HPDE6-E6E7 (cell line): ENCODE measurements at regions not wholly inside any gene's neighbourhood (a gene's known extent, or its start where the extent isn't known, plus 50 kb on each side); places are given as distances from the start of the nearest gene placed in this dataset.

Experiments
- DNase-seq: peaks from one replicate; pipeline ENCODE4 v3.0.0; 2011; ENCODE audit warnings: missing footprints; ENCODE audit errors: extremely low spot score

DNA sequence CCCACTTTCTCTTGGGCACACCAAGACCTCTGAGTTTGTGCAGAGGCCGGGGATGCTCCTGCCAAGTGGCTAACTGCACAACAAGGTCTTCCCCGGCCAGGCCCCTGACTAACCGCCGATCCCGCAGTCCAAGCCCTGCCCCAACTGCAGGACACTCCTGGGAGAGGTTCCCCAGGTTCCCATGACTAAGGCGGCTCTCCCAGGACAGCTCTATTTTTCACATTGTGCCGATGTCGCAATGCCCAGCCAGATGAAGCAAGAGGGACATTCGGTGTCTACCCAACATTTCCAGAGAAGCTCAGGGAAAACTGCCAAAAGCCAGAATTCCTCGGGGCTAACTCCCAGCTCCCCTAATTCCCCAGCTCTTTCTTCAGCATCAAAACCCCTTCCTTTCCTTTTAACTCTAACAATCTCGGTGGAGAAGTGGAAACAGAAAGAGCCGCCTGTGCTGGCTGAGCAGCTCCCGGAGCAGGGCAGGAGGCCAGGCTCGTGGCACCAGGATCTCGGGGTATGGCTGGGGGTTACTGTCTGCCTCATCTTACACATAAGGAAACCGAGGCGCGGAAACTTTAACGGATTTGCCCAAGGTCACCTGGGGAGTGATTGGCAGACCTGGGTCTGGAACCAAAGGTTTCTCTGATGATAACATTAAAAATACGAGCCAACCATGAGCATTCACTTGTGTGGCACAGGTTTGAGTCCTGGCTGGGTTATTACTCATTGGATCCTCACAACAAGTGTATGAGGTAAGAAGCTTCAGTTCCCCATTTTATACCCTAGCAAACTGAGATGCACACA lies 318.2 kb downstream of the BCL11B start:
- peak; percentile 45 for DNase-seq

DNA sequence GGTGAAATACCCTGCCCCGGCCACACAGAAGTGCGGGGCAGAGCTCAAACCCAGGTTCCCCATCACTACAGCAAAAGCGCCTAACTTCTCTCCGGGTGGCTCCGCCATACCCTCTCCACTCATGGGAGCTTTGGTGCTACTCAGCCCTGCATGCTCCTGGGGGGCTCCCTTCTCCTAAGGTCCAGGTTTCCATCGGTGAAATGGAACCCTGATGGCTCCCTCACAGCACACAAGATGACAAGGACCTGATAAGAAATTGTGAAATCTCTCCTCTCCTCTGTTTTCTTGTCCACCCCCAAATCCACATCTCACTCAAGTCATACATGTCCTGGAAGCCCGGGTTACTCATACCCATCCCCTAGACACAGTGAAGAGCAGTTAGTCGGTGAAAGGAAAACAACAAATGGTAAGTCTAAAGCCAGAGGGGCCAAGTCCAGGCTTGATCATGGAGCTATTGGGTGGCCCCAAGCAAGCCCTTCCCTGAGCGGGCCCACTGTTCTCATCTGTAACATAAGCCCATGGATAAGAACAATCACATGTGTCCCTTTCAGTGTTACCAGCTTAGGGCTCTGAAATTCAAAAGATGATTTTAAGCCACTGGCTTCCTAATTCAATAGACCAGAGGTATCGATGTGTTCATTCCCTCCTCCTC lies 317.5 kb downstream of the BCL11B start:
- no peak for DNase-seq

GRCh38 chr14:98955036-98955740 lies 316.8 kb downstream of the BCL11B start:
- DNase-seq: no peak

DNA sequence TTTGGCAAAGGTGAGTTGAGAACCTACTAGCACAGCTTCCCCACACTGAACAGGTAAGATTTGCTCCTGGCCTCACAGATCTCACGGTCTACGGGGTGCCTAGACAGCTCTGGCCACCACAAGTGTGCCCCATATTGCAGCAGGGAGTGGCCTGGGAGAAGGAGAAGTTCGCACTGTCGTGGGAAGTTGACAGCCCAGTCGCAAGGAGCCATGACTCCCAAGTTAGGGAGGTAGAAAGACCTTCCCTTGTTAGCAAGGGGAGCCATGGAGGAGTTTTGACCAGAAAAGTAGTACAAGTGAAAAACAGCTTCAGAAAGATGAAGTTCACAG lies 316.3 kb downstream of the BCL11B start:
- DNase-seq: no peak

DNA sequence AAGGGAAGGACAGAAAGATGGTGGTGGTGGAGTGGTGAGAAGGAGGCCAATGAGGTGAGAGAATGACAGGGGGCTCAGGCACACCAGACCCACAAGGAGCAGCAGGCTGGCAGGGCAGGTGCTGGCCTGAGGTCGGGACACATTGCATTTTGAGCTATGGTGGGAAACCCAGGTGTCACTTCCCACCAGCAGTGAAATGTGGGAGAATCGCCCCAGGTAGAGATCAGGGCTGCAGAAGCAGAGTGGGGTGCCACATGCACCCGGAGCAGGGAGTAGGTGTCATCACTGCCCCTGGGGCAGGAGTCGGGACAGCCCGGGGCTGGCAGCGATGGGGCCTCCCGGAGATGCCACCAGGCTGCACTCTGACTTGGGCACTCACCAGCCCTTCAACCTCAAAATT lies 315.8 kb downstream of the BCL11B start:
- DNase-seq: no peak

DNA sequence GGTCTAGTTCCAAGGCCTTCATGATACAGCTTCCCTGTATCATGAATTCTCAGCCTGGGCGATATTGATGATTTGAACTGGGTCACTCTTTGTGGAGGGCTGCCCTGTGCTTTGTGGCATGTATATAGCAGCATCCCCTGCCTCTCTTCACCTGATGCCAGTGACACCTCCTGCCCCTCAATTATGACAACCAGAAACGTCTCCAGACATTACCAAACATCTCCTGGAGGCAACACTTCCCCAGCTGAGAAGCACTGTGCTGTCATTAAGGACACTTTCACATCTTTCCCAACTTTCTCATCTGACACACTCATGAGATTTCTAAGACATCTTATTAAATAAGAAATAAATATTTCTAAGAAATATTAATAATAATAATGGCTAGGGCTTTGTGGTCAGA lies 315.3 kb downstream of the BCL11B start:
- no peak for DNase-seq

GRCh38 chr14:98957211-98958047 lies 314.6 kb downstream of the BCL11B start:
- DNase-seq: peak; percentile 67

DNA sequence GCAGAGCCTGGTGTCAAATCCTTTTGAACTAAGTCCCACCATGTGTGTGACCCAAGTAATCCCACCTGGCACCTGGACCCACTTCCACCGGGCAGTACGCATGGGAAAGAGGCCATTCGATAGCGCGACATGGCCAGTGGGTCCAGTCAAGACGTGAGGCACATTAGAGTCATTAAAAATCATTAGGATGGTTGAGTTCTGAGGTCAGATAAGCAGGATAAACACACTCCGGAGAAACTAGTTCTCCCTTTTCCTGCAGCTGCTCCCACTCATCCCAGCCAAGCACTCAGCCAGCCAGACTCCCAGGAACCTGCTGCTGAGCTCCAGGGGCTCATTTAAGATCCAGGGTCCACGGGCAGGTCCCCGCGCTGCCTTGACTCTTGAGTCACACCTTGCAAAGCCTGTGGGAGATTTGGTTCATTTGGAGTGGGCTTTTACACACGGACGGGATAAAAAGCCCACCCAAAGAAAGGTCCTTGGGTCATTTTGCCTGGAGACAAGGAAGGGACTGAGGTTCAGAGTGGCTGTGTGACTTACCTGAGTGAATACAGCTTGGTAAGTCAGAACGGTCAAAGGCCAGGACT lies 313.9 kb downstream of the BCL11B start:
- no peak for DNase-seq

GRCh38 chr14:98958632-98959031 lies 313.4 kb downstream of the BCL11B start:
- no peak for DNase-seq

DNA sequence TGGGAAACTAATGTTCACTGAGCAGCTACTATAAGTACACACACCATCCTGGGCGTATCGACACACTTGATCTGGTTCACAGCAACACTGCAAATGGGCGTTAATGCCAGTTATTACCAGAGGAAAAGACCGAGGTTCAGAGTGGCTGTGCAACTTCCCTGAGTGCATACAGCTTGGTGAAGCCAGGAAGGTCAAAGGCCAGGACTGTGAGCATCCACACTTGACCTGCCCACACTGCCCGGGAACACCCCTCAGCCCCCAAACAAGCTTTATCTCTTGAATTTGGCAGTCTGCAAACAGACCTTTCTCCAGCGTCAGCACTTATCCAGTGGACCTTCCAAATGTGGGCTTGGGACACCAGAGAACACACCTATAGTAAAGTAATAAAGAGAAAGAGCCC lies 312.6 kb downstream of the BCL11B start:
- no peak for DNase-seq

- DNase-seq: no peak
These were observed 311.9 kb downstream of the BCL11B start for GRCh38 chr14:98959958-98960616.

DNA sequence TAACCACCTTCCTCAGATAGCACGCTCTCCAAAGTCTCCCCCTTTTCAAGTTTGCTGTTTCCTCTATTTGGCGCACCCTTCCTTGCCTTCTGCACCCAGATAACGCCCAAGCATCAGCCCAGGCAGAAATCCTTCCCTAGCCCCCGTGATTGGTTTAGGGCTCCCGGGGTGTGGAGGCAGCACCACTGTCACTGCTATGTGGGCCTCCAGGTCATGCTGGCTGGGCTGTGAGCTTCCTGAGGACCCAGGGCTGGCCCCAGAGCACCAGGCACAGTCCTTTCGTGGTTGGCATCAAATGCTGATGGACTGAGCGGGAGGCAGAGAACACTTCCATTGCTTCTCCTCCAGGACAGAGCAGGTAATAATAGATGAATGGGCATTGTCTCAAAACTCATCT lies 311.4 kb downstream of the BCL11B start:
- DNase-seq: no peak

- no peak for DNase-seq
These were observed 310.8 kb downstream of the BCL11B start for GRCh38 chr14:98961191-98961590.

DNA sequence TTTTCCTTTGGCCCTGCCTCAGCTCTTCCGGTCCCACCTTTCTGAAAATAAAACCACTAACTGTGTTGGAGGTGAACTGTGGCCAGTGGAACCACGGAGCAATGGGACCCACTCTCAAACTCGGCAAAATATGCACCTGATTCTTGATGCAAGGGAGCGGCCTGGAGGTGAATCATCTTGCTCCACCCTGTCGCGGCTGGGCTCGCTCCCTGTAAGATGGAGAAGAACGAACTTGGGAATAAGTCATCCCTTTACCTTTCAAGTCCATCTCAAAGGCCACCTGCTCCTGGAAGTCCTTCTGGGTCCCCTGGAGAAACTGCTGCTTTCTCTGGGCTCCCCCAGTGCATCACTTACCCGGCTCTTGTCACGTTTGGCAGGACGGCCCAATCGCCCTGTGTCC lies 309.9 kb downstream of the BCL11B start:
- DNase-seq: no peak

- DNase-seq: no peak
These were observed 308.4 kb downstream of the BCL11B start for GRCh38 chr14:98963610-98964009.

- no peak for DNase-seq
These were observed 307.8 kb downstream of the BCL11B start for GRCh38 chr14:98964171-98964570.

GRCh38 chr14:98965076-98965475 lies 306.9 kb downstream of the BCL11B start:
- no peak for DNase-seq

DNA sequence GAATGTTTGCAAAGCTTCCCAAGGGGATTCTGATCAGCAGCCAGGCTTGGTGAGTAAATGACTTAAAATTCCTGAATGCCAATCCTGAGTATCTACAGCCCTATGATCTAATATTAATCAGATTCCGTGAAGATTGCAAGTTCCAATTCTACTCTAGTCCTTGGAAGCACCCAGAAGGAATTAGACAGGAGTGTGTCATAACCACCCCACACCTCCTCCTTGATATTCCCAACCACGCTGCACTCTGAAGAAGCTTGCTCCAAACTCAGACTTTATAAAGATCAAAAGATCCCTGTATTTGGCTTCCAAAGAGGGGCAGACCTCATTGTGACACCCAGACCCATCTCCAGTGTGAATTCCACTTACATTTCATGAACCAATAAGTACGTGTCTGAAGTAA lies 306.0 kb downstream of the BCL11B start:
- DNase-seq: no peak

GRCh38 chr14:98966475-98967162 lies 305.4 kb downstream of the BCL11B start:
- no peak for DNase-seq

DNA sequence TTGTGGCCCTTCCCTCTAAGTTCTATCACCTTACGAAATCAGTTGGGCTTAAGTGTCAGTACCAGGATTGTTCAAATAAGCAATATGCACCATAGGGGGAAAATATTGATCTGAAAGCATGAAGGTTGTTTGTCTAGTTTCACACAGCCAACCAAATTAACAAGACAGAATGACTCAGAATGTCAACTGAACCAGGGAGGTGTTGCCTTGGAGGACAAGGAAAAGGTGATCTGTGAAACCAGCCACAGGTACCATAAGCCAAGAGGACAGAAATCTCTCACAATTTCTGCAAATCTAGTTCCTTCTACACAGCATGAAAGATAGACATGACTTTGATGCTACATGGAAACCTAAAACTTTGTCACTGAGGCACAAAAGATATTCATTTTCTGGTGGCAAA lies 297.9 kb downstream of the BCL11B start:
- DNase-seq: no peak

GRCh38 chr14:98976271-98976670 lies 295.7 kb downstream of the BCL11B start:
- no peak for DNase-seq
